ENCODE measurements at regions not wholly inside any gene's neighbourhood (a gene's known extent, or its start where the extent isn't known, plus 50 kb on each side); places are given as distances from the start of the nearest gene placed in this dataset.

GRCh38 chr13:59542303-59542702 is 621.4 kb downstream of the DIAPH3 start:
- TF ChIP-seq JUND (IDR thresholded peaks at IDR 0.05; ENCODE audit: low read depth) = no peak
- in situ Hi-C loops (cut with HindIII; ENCODE audit: low pct_unique_long_range_greater_than_20kb, low sequenced_read_pairs) = no loop called here
- DNase-seq (ENCODE audit: low read depth in 1 of 2, low spot score in 1 of 2) = no peak

DNA sequence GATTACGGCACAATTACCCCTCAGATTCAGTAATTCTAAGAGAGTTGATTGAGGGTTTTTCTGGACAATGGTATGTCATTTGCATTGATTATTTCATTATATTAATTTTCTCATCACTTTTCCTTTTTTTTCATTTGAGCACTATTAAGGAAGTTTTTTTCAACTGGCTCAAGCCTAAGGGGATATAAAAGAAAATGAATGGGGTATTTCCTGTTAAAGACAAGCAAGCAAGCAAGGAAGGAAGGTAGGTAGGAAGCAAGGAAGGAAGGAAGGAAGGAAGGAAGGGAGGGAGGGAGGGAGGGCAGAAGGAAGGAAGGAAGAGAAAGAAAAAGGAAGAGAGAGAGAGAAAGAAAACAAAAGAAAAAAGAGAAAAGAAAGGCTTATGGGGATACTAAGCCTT is 620.3 kb downstream of the DIAPH3 start:
- TF ChIP-seq JUND (IDR thresholded peaks at IDR 0.05; ENCODE audit: low read depth) = no peak

DNA sequence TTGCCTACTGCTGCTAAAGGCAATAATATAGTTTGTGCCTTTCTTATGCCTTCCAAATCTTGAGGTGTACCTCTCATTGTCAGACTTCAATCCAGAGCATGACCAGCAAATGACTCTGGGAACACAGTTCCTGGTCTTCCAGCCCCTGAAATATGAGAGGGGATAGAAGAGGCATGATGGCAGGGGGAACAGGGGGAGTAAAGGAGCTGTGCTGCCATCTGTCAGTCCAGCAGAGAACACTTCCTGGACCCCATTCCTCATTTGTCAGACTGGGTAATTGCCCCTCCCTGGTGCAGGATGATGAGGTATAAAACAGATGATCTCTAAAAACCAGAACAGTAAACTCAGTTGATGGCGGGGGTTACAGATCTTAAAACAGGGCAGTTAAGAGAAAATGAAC is 618.7 kb downstream of the DIAPH3 start:
- no peak for DNase-seq (ENCODE audit: low read depth in 1 of 2, low spot score in 1 of 2)
- TF ChIP-seq JUND (IDR thresholded peaks at IDR 0.05; ENCODE audit: low read depth) = no peak
- in situ Hi-C loops (cut with HindIII; ENCODE audit: low pct_unique_long_range_greater_than_20kb, low sequenced_read_pairs) = no loop called here

More for the DNA sequence above, 620.3 kb downstream of the DIAPH3 start:
- in situ Hi-C loops (cut with HindIII; ENCODE audit: low pct_unique_long_range_greater_than_20kb, low sequenced_read_pairs) = no loop called here
- DNase-seq (ENCODE audit: low read depth in 1 of 2, low spot score in 1 of 2) = no peak

- in situ Hi-C loops (cut with HindIII; ENCODE audit: low pct_unique_long_range_greater_than_20kb, low sequenced_read_pairs) = no loop called here
- DNase-seq (ENCODE audit: low read depth in 1 of 2, low spot score in 1 of 2) = no peak
- TF ChIP-seq JUND (IDR thresholded peaks at IDR 0.05; ENCODE audit: low read depth) = no peak
These were observed 617.5 kb downstream of the DIAPH3 start for GRCh38 chr13:59546178-59546577.

DNA sequence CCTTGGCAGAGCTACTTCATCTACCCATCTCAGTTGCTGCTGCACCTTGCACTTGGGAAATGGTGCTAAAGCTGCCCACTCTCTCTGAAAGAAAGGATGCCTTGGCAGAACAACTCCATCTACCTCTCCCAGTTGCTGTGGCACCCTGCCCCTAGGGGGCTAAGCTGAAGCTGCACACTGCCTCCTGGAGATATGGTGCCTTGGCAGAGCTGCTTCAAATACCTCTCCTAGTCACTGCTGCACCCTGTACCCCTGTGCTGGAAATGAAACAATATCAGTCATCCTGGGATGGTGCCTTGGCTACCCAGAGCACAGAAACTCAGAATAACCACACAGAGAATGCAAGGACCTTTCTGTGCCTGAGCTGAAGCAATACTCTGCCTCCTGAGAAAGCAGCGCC is 615.8 kb downstream of the DIAPH3 start:
- no peak for TF ChIP-seq JUND (IDR thresholded peaks at IDR 0.05; ENCODE audit: low read depth)
- DNase-seq (ENCODE audit: low read depth in 1 of 2, low spot score in 1 of 2) = no peak
- in situ Hi-C loops (cut with HindIII; ENCODE audit: low pct_unique_long_range_greater_than_20kb, low sequenced_read_pairs) = no loop called here

DNA sequence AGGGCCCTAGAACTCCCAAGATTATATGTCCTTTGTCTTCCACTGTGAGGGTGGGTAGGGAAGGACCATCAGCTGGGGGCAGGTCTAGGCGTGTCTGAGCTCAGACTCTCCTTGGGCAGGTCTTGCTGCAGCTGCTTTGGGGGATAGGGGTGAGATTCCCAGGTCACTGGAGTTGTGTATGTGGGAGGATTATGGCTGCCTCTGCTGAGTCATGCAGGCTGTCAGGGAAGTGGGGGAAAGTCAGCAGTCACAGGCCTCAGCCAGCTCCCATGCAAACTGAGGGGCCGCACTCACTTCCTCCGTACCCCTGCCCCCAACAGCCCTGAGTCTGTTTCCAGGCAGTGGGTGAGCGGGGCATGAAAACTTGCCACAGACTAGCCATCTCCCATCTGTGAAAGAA is 600.8 kb downstream of the DIAPH3 start:
- DNase-seq (ENCODE audit: low read depth in 1 of 2, low spot score in 1 of 2) = no peak
- in situ Hi-C loops (cut with HindIII; ENCODE audit: low pct_unique_long_range_greater_than_20kb, low sequenced_read_pairs) = no loop called here
- no peak for TF ChIP-seq JUND (IDR thresholded peaks at IDR 0.05; ENCODE audit: low read depth)

- no peak for TF ChIP-seq JUND (IDR thresholded peaks at IDR 0.05; ENCODE audit: low read depth)
- in situ Hi-C loops (cut with HindIII; ENCODE audit: low pct_unique_long_range_greater_than_20kb, low sequenced_read_pairs) = no loop called here
- DNase-seq (ENCODE audit: low read depth in 1 of 2, low spot score in 1 of 2) = no peak
These were observed 597.2 kb downstream of the DIAPH3 start for GRCh38 chr13:59566561-59566960.

DNA sequence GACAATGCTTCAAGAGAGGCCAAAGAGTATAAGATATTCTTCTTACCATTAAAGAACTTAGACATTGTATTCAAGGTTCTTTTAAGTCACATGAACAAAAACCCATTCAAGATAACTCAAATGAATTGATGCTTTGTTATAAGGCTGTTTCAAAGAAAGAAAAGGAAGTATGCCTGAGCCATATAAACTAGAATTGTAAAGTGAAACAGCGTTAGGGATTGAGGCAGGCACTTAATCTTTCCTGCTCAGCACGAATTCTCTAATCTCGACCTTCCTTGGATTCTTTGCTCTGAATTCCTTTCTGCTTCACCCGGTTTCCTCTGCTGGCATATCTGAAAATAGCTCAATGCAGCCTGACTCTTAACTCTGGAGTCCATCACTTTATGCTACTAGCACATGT is 595.4 kb downstream of the DIAPH3 start:
- in situ Hi-C loops (cut with HindIII; ENCODE audit: low pct_unique_long_range_greater_than_20kb, low sequenced_read_pairs) = no loop called here
- DNase-seq (ENCODE audit: low read depth in 1 of 2, low spot score in 1 of 2) = no peak
- TF ChIP-seq JUND (IDR thresholded peaks at IDR 0.05; ENCODE audit: low read depth) = no peak

DNA sequence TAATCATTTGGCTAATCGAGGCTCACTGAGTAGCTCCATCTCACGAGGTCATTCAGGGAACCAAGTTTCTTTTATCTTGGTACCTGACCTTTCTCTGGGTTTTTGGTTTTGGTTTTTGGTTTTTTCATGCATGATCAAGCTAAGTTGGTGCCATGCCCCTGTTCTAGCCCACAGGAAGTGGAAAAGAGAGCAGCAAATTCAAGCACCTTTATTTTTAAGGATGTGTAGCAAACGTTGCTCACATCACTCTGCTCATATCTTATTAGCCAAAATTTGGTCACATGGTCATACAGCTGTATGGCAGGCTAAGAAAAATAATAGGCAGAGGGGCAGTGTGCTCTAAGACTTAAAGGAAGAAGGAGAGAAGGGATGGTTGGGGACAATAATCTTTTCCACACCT is 593.5 kb downstream of the DIAPH3 start:
- no peak for DNase-seq (ENCODE audit: low read depth in 1 of 2, low spot score in 1 of 2)
- TF ChIP-seq JUND (IDR thresholded peaks at IDR 0.05; ENCODE audit: low read depth) = no peak
- in situ Hi-C loops (cut with HindIII; ENCODE audit: low pct_unique_long_range_greater_than_20kb, low sequenced_read_pairs) = no loop called here

DNA sequence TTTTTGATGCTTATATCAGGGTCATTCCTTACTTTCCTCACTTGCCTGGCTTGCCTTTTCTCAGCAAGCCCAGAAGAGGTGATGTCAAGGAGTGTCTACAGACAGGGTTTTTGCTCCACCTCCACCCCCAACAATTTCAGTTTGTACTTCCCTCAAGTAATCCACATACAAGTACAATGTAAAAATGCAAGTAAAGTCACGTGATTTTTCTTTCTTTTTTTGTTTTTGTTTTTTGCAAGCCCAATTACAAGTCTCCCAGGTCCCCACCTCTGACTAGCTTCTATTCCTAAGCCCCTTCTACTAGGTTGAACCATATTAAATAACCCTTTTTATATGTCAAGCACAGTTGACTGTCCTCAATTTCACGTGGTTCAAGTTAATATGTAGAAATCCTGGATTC is 579.6 kb downstream of the DIAPH3 start:
- TF ChIP-seq JUND (IDR thresholded peaks at IDR 0.05; ENCODE audit: low read depth) = no peak
- DNase-seq (ENCODE audit: low read depth in 1 of 2, low spot score in 1 of 2) = no peak
- in situ Hi-C loops (cut with HindIII; ENCODE audit: low pct_unique_long_range_greater_than_20kb, low sequenced_read_pairs) = no loop called here

GRCh38 chr13:59584761-59585670 is 578.7 kb downstream of the DIAPH3 start:
- no peak for TF ChIP-seq JUND (IDR thresholded peaks at IDR 0.05; ENCODE audit: low read depth)

DNA sequence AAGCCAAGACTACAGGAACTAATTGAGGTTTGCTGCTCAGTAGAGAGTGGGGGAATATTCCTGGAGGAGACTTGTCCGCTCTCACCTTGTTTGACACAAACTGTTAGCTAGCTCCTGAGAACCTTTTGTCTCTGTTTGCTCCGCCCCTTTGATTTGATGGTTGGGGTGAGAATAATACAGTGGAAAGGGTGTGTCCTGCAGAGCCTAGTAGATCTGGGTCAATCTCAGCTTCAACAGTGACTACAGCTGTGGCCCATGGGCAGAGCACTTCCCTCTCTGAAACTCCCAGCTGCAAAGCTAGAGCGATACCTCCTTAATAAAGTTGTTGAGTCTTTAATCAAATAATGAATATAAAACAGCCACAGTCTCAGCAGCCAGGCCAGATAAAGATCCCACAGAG is 576.7 kb downstream of the DIAPH3 start:
- DNase-seq (ENCODE audit: low read depth in 1 of 2, low spot score in 1 of 2) = no peak
- TF ChIP-seq JUND (IDR thresholded peaks at IDR 0.05; ENCODE audit: low read depth) = no peak
- in situ Hi-C loops (cut with HindIII; ENCODE audit: low pct_unique_long_range_greater_than_20kb, low sequenced_read_pairs) = no loop called here

More at GRCh38 chr13:59584761-59585670, 578.7 kb downstream of the DIAPH3 start:
- in situ Hi-C loops (cut with HindIII; ENCODE audit: low pct_unique_long_range_greater_than_20kb, low sequenced_read_pairs) = no loop called here
- DNase-seq (ENCODE audit: low read depth in 1 of 2, low spot score in 1 of 2) = peak in 1 of 2 experiments; percentile 56

GRCh38 chr13:59587971-59588716 is 575.6 kb downstream of the DIAPH3 start:
- no peak for DNase-seq (ENCODE audit: low read depth in 1 of 2, low spot score in 1 of 2)
- no peak for TF ChIP-seq JUND (IDR thresholded peaks at IDR 0.05; ENCODE audit: low read depth)
- in situ Hi-C loops (cut with HindIII; ENCODE audit: low pct_unique_long_range_greater_than_20kb, low sequenced_read_pairs) = no loop called here

Data from T47D (cell line).